MM.1S (cell line): ENCODE measurements at regions not wholly inside any gene's neighbourhood (a gene's known extent, or its start where the extent isn't known, plus 50 kb on each side); places are given as distances from the start of the nearest gene placed in this dataset.

Experiments used
- DNase-seq: peaks from one replicate; pipeline ENCODE4 v3.0.0-alpha.2; 2015
- H2AFZ ChIP-seq: fragments of 300-600 bp; sonication (generic); 2 replicates; pipeline ENCODE4 v1.6.0; 2016; ENCODE audit warnings: antibody characterized with exemption, low read length
- H3F3A ChIP-seq: fragments of 300-600 bp; sonication (generic); 2 replicates; pipeline ENCODE4 v1.6.1; 2016; ENCODE audit warnings: mild to moderate bottlenecking, antibody characterized with exemption, low read length, moderate library complexity, mixed read lengths; ENCODE audit not compliant: insufficient read depth
- H3K27ac ChIP-seq: fragments of 300-600 bp; sonication (generic); 2 replicates; pipeline ENCODE4 v1.5.1; 2016; ENCODE audit warnings: mild to moderate bottlenecking, low read length
- H3K27me3 ChIP-seq: fragments of 300-600 bp; sonication (generic); replicated peaks from 2 replicates; pipeline ENCODE4 v1.6.0; 2016; ENCODE audit warnings: low read length; ENCODE audit not compliant: insufficient read depth
- H3K36me3 ChIP-seq: fragments of 300-600 bp; sonication (generic); replicated peaks from 2 replicates; pipeline ENCODE4 v1.6.1; 2016; ENCODE audit warnings: mild to moderate bottlenecking, low read length, mixed read lengths; ENCODE audit not compliant: insufficient read depth
- H3K4me1 ChIP-seq: fragments of 300-600 bp; sonication (generic); 2 replicates; pipeline ENCODE4 v1.6.1; 2016; ENCODE audit warnings: low read length, mixed read lengths
- H3K4me2 ChIP-seq: fragments of 300-600 bp; sonication (generic); 2 replicates; pipeline ENCODE4 v1.6.0; 2016; ENCODE audit warnings: low read depth, low read length
- H3K4me3 ChIP-seq: fragments of 300-600 bp; sonication (generic); 2 replicates; pipeline ENCODE4 v1.5.1; 2016; ENCODE audit warnings: low read length, mixed read lengths
- H3K79me2 ChIP-seq: fragments of 300-600 bp; sonication (generic); 2 replicates; pipeline ENCODE4 v1.6.1; 2016; ENCODE audit warnings: mixed run types, low read length, mixed read lengths
- H3K9ac ChIP-seq: fragments of 300-600 bp; sonication (generic); 2 replicates; pipeline ENCODE4 v1.6.1; 2016; ENCODE audit warnings: low read length, mixed read lengths
- H3K9me2 ChIP-seq: fragments of 300-600 bp; sonication (generic); replicated peaks from 2 replicates; pipeline ENCODE4 v1.6.1; 2016; ENCODE audit warnings: mild to moderate bottlenecking, low read length, mixed read lengths; ENCODE audit not compliant: insufficient read depth
- H3K9me3 ChIP-seq: fragments of 300-600 bp; sonication (generic); replicated peaks from 2 replicates; pipeline ENCODE4 v1.6.1; 2016; ENCODE audit warnings: mild to moderate bottlenecking, low read length, mixed read lengths; ENCODE audit not compliant: insufficient read depth
- H4K20me1 ChIP-seq: fragments of 300-600 bp; sonication (generic); 2 replicates; pipeline ENCODE4 v1.6.1; 2016; ENCODE audit warnings: mild to moderate bottlenecking, low read length, moderate library complexity, mixed read lengths; ENCODE audit not compliant: insufficient read depth
- CTCF ChIP-seq: fragments of 300-600 bp; sonication (generic); IDR thresholded peaks from 2 replicates; pipeline ENCODE4 v1.5.1; 2016; ENCODE audit warnings: antibody characterized with exemption, low read length, mixed read lengths
- EZH2 ChIP-seq: fragments of 300-600 bp; sonication (generic); optimal IDR thresholded peaks from 2 replicates; pipeline ENCODE3; 2017; ENCODE audit warnings: low read depth, mild to moderate bottlenecking, antibody characterized with exemption, low read length, mixed read lengths
- EZH2phosphoT487 ChIP-seq: fragments of 300-600 bp; sonication (generic); IDR thresholded peaks from 2 replicates; pipeline ENCODE4 v1.6.1; 2018; ENCODE audit warnings: antibody characterized with exemption, low read length

GRCh38 chr9:87076825-87077224 is 129.5 kb upstream of the GAS1 start:
- H3K36me3 ChIP-seq: no peaks in the 10 kb centered on the region
- H3F3A ChIP-seq: no peaks in the 10 kb centered on the region
- DNase-seq: no peak
- no peaks in the 10 kb centered on the region for H3K4me1 ChIP-seq
- H3K9me3 ChIP-seq: no peaks in the 10 kb centered on the region
- H3K27me3 ChIP-seq: no peaks in the 10 kb centered on the region
- H4K20me1 ChIP-seq: no peaks in the 10 kb centered on the region
- H3K79me2 ChIP-seq: no peaks in the 10 kb centered on the region
- TF ChIP-seq EZH2 (no peak), CTCF (no peak), EZH2phosphoT487 (no peak)
- H3K27ac ChIP-seq: no peak overlapping the region
- no peak overlapping the region for H3K9ac ChIP-seq
- H3K9me2 ChIP-seq: no peaks in the 10 kb centered on the region
- H3K4me2 ChIP-seq: no peak overlapping the region
- no peak overlapping the region for H3K4me3 ChIP-seq
- H2AFZ ChIP-seq: no peak overlapping the region

- Histone ChIP-seq H3K79me2 (no peaks in the 10 kb centered on the region), H4K20me1 (no peaks in the 10 kb centered on the region), H3K4me3 (no peak overlapping the region), H2AFZ (no peak overlapping the region), H3K4me2 (no peak overlapping the region), H3K9ac (no peak overlapping the region), H3F3A (no peaks in the 10 kb centered on the region), H3K36me3 (no peaks in the 10 kb centered on the region), H3K27me3 (no peaks in the 10 kb centered on the region), H3K27ac (no peak overlapping the region), H3K9me2 (no peaks in the 10 kb centered on the region), H3K9me3 (no peaks in the 10 kb centered on the region), H3K4me1 (no peaks in the 10 kb centered on the region)
- DNase-seq: no peak
- no peak for TF ChIP-seq CTCF
- TF ChIP-seq EZH2phosphoT487: no peak
- no peak for TF ChIP-seq EZH2
These were observed 130.7 kb upstream of the GAS1 start for GRCh38 chr9:87077986-87078385.

GRCh38 chr9:87080512-87081264 is 133.4 kb upstream of the GAS1 start:
- H2AFZ ChIP-seq: no peak overlapping the region

More at GRCh38 chr9:87080512-87081264, 133.4 kb upstream of the GAS1 start:
- Histone ChIP-seq H3K9me3 (no peaks in the 10 kb centered on the region), H3K4me3 (no peak overlapping the region), H3K9me2 (no peaks in the 10 kb centered on the region), H3F3A (no peaks in the 10 kb centered on the region), H3K9ac (no peak overlapping the region), H3K4me1 (no peaks in the 10 kb centered on the region), H3K36me3 (no peaks in the 10 kb centered on the region), H3K27me3 (no peaks in the 10 kb centered on the region), H4K20me1 (no peaks in the 10 kb centered on the region), H3K79me2 (no peaks in the 10 kb centered on the region), H3K4me2 (no peak overlapping the region), H3K27ac (no peak overlapping the region)
- no peak for DNase-seq
- TF ChIP-seq EZH2: no peak
- TF ChIP-seq CTCF: no peak
- no peak for TF ChIP-seq EZH2phosphoT487
